A549 (cell line): ENCODE measurements at regions not wholly inside any gene's neighbourhood (a gene's known extent, or its start where the extent isn't known, plus 50 kb on each side); places are given as distances from the start of the nearest gene placed in this dataset.

Experiments
- ATAC-seq, 2 experiments: fragments of 200-7000 bp in 1 of 2; fragments of >200 bp in 1 of 2; cut with Nextera tagmentation in 1 of 2; cut with Tn5 transposase in 1 of 2; 3 replicates each; pipeline versions ENCODE4 v1.8.0 to v1.9.1; 2018 to 2020; ENCODE audit warnings: mild to moderate bottlenecking in 1 of 2, moderate library complexity in 1 of 2
- CTCF ChIA-PET: fragments of 300-600 bp; sonication (Branson Sonifier 250); formaldehyde crosslinking; extraction: SDS; loops from one replicate; lab custom pipeline; 2021; ENCODE audit warnings: antibody characterized with exemption, inconsistent platforms; lab: Yijun Ruan, JAX
- POLR2A ChIA-PET: fragments of 350-600 bp; formaldehyde crosslinking; extraction: SDS; loops from one replicate; lab custom pipeline; 2021; ENCODE audit warnings: antibody characterized with exemption, inconsistent platforms; lab: Yijun Ruan, JAX
- DNase-seq, 2 experiments: peaks; one replicate each; pipeline versions ENCODE4 v3.0.0 to v3.0.0-alpha.2; 2011 to 2016; ENCODE audit warnings: low read depth in 1 of 2, low spot score in 1 of 2
- FAIRE-seq: peaks from 2 replicates; lab custom pipeline; 2011; peaks lifted over from hg19 to GRCh38; lab: Jason Lieb, UNC
- H3K27ac ChIP-seq, 2 experiments: fragments of >200 bp; sonication (Bioruptor Twin); formaldehyde crosslinking; 3 replicates each; pipeline ENCODE4 v1.5.1; 2016 to 2017
- H3K4me1 ChIP-seq: fragments of >200 bp; sonication (Bioruptor Twin); formaldehyde crosslinking; 3 replicates; pipeline ENCODE4 v1.6.1; 2016
- H3K4me2 ChIP-seq: fragments of >200 bp; sonication (Bioruptor Twin); formaldehyde crosslinking; 3 replicates; pipeline ENCODE4 v1.6.1; 2016
- H3K4me3 ChIP-seq: fragments of >200 bp; sonication (Bioruptor Twin); formaldehyde crosslinking; 3 replicates; pipeline ENCODE4 v1.5.1; 2016
- H3K9me3 ChIP-seq: fragments of >200 bp; sonication (Bioruptor Twin); formaldehyde crosslinking; 3 replicates; pipeline ENCODE4 v1.6.1; 2016
- ATOH8 ChIP-seq: fragments of 250-450 bp; sonication (Bioruptor Pico); IDR thresholded peaks from 2 replicates; pipeline ENCODE4 v1.5.0; 2020; ENCODE audit warnings: low read depth, mild to moderate bottlenecking, moderate library complexity
- CBX2 ChIP-seq: fragments of 200-600 bp; sonication (generic); IDR thresholded peaks from 2 replicates; pipeline ENCODE4 v1.6.1; 2016; ENCODE audit warnings: low read depth, mild to moderate bottlenecking, borderline replicate concordance
- ELK1 ChIP-seq: fragments of 150-350 bp; IDR thresholded peaks from 2 replicates; pipeline ENCODE4 v1.6.1; 2014; ENCODE audit warnings: low read depth, mild to moderate bottlenecking, low read length
- FOSB ChIP-seq: fragments of 250-450 bp; sonication (Bioruptor Pico); IDR thresholded peaks from 2 replicates; pipeline ENCODE4 v1.5.0; 2020; ENCODE audit warnings: mild to moderate bottlenecking, moderate library complexity
- FOSL2 ChIP-seq, 2 experiments: fragments of 450-650 bp in 1 of 2; fragments of >200 bp in 1 of 2; sonication (Bioruptor Twin) in 1 of 2; formaldehyde crosslinking; IDR thresholded peaks; 2 replicates each; pipeline versions ENCODE4 v1.5.0 to v1.6.1; 2016 to 2020; ENCODE audit warnings: mild to moderate bottlenecking in 1 of 2, moderate library complexity in 1 of 2
- GATA3 ChIP-seq: IDR thresholded peaks from 2 replicates; pipeline ENCODE4 v1.6.1; 2012; ENCODE audit warnings: borderline replicate concordance
- HEYL ChIP-seq: fragments of 250-450 bp; sonication (Bioruptor Pico); IDR thresholded peaks from 2 replicates; pipeline ENCODE4 v1.8.0; 2021; ENCODE audit warnings: mild to moderate bottlenecking, moderate library complexity
- HOXA7 ChIP-seq: fragments of 250-450 bp; sonication (Bioruptor Pico); IDR thresholded peaks from 2 replicates; pipeline ENCODE4 v1.5.0; 2020; ENCODE audit warnings: mild to moderate bottlenecking, moderate library complexity
- HOXB5 ChIP-seq: fragments of 250-450 bp; sonication (Bioruptor Pico); IDR thresholded peaks from 2 replicates; pipeline ENCODE4 v1.5.0; 2020; ENCODE audit warnings: mild to moderate bottlenecking, moderate library complexity
- JUN ChIP-seq, 2 experiments: fragments of >200 bp; sonication (Bioruptor Twin); formaldehyde crosslinking; IDR thresholded peaks; 2 replicates in 1 of 2; 3 replicates in 1 of 2; pipeline ENCODE4 v1.6.1; 2016 to 2017
- KDM1A ChIP-seq: fragments of 200-600 bp; sonication (generic); IDR thresholded peaks from 2 replicates; pipeline ENCODE4 v1.6.1; 2016; ENCODE audit warnings: low read depth, mild to moderate bottlenecking
- KDM5A ChIP-seq: fragments of 200-600 bp; sonication (generic); IDR thresholded peaks from 2 replicates; pipeline ENCODE4 v1.6.1; 2016; ENCODE audit warnings: antibody characterized with exemption, mild to moderate bottlenecking
- MAFK ChIP-seq: fragments of 450-650 bp; IDR thresholded peaks from 2 replicates; pipeline ENCODE4 v1.6.1; 2014; ENCODE audit not compliant: partially characterized antibody
- MAZ ChIP-seq: fragments of 150-350 bp; IDR thresholded peaks from 2 replicates; pipeline ENCODE4 v1.6.1; 2014; ENCODE audit warnings: antibody characterized with exemption, low read depth, low read length, borderline replicate concordance
- MYC ChIP-seq: IDR thresholded peaks from 2 replicates; pipeline ENCODE4 v1.6.1; 2012; ENCODE audit warnings: mild to moderate bottlenecking, inconsistent platforms, low read length, improper control_type of control experiment, borderline replicate concordance
- NPAS2 ChIP-seq: fragments of 250-450 bp; sonication (Bioruptor Pico); IDR thresholded peaks from 2 replicates; pipeline ENCODE4 v1.8.0; 2022; ENCODE audit warnings: mild to moderate bottlenecking, moderate library complexity, borderline replicate concordance
- PHF8 ChIP-seq: fragments of 200-600 bp; sonication (generic); IDR thresholded peaks from 2 replicates; pipeline ENCODE4 v1.6.1; 2016; ENCODE audit warnings: low read depth, mild to moderate bottlenecking, antibody characterized with exemption, moderate library complexity, borderline replicate concordance
- RAD21 ChIP-seq, 2 experiments: fragments of >200 bp in 1 of 2; sonication (Bioruptor Twin) in 1 of 2; formaldehyde crosslinking in 1 of 2; IDR thresholded peaks in 1 of 2; conservative IDR thresholded peaks in 1 of 2; 2 replicates in 1 of 2; 3 replicates in 1 of 2; pipeline ENCODE4 v1.6.1; 2012 to 2018; ENCODE audit warnings: inconsistent platforms in 1 of 2
- RARB ChIP-seq: fragments of 250-450 bp; sonication (Bioruptor Pico); IDR thresholded peaks from 2 replicates; pipeline ENCODE4 v1.8.0; 2021; ENCODE audit warnings: mild to moderate bottlenecking, moderate library complexity
- RCOR1 ChIP-seq: fragments of 150-350 bp; IDR thresholded peaks from 2 replicates; pipeline ENCODE4 v1.6.1; 2014; ENCODE audit warnings: antibody characterized with exemption, low read length, low read depth
- RNF2 ChIP-seq: fragments of 200-600 bp; sonication (generic); IDR thresholded peaks from 2 replicates; pipeline ENCODE4 v1.6.1; 2016; ENCODE audit warnings: low read depth, mild to moderate bottlenecking, antibody characterized with exemption, moderate library complexity, borderline replicate concordance
- TP53 ChIP-seq: fragments of 250-450 bp; sonication (Bioruptor Pico); IDR thresholded peaks from 2 replicates; pipeline ENCODE4 v1.5.0; 2021; ENCODE audit warnings: mild to moderate bottlenecking, moderate library complexity
- ZFP36 ChIP-seq: fragments of 450-650 bp; IDR thresholded peaks from 2 replicates; pipeline ENCODE4 v1.6.1; 2014; ENCODE audit warnings: borderline replicate concordance; ENCODE audit not compliant: partially characterized antibody
- ZNF302 ChIP-seq: fragments of 250-450 bp; sonication (Bioruptor Pico); IDR thresholded peaks from 2 replicates; pipeline ENCODE4 v1.9.0; 2021; ENCODE audit warnings: inconsistent platforms, mild to moderate bottlenecking, moderate library complexity
- WGBS: methylation state at CpG from one replicate; pipeline ENCODE4 v1.1.6; 2017; ENCODE audit errors: missing lambda C conversion rate; 5-methylcytosine and 5-hydroxymethylcytosine counted together

GRCh38 chr2:220247588-220248350, 620.3 kb downstream of the SLC4A3 start:
- Histone ChIP-seq H3K4me1 (no peaks in the 10 kb centered on the region), H3K4me3 (no peak overlapping the region), H3K27ac (no peak overlapping the region), H3K4me2 (no peak overlapping the region), H3K9me3 (no peaks in the 10 kb centered on the region)
- CTCF ChIA-PET: interaction anchor here (1.1 to 1.3 kb wide), 2 partner anchors 16 to 17 kb away, joined by 3 read pairs; no protein-coding TSS in a partner anchor
- POLR2A ChIA-PET: no interaction called here
- TF ChIP-seq ZNF302 (no peak), RCOR1 (no peak), FOSB (no peak), RNF2 (no peak), MAFK (no peak), KDM1A (no peak), MYC (no peak)
- 63% methylated on average over 3 of the region's 3 CpGs for WGBS
- DNase-seq (no peak), FAIRE-seq (no peak), ATAC-seq (no peak)

- ChIA-PET POLR2A (no interaction called here), CTCF (no interaction called here)
- Histone ChIP-seq H3K4me3 (no peak overlapping the region), H3K4me2 (no peak overlapping the region), H3K4me1 (no peaks in the 10 kb centered on the region), H3K27ac (no peak overlapping the region), H3K9me3 (no peaks in the 10 kb centered on the region)
- no peak for FAIRE-seq
- WGBS: 91% methylated on average over 2 of the region's 2 CpGs
- DNase-seq: no peak
- TF ChIP-seq RARB: no peak
- TF ChIP-seq ELK1: no peak
- no peak for ATAC-seq
These were observed 632.2 kb downstream of the SLC4A3 start for GRCh38 chr2:220259662-220260061.

- no peak for FAIRE-seq
These were observed 635.9 kb downstream of the SLC4A3 start for GRCh38 chr2:220263300-220263699.

More at GRCh38 chr2:220263300-220263699, 635.9 kb downstream of the SLC4A3 start:
- WGBS: 88% methylated on average over 6 of the region's 6 CpGs
- Histone ChIP-seq H3K4me2 (no peak overlapping the region), H3K27ac (no peak overlapping the region), H3K9me3 (no peaks in the 10 kb centered on the region)
- DNase-seq: no peak
- ChIA-PET POLR2A (no interaction called here), CTCF (interaction anchor here (0.7 to 1.0 kb wide), 3 partner anchors 15 to 898 kb away, joined by 3 read pairs; no protein-coding TSS in a partner anchor)
- no peak for TF ChIP-seq MAZ
- TF ChIP-seq PHF8: no peak
- no peak for TF ChIP-seq FOSL2 (IDR thresholded peaks at IDR 0.05)
- no peak for TF ChIP-seq FOSL2 (CRISPR knock-in tag; IDR thresholded peaks at IDR 0.05)
- no peak for TF ChIP-seq ZFP36
- no peak for TF ChIP-seq ATOH8
- TF ChIP-seq HEYL (CRISPR knock-in tag): no peak
- no peak for TF ChIP-seq KDM5A
- no peak for TF ChIP-seq TP53 (CRISPR knock-in tag)
- TF ChIP-seq ELK1: no peak
- TF ChIP-seq ZNF302: no peak
- TF ChIP-seq HOXB5 (CRISPR knock-in tag): no peak
- TF ChIP-seq CBX2: no peak
- TF ChIP-seq RAD21 (conservative IDR thresholded peaks at IDR 0.05 in 1 of 2, IDR thresholded peaks at IDR 0.05 in 1 of 2): no peak
- TF ChIP-seq NPAS2 (CRISPR knock-in tag): no peak
- no peak for TF ChIP-seq RARB
- TF ChIP-seq HOXA7 (CRISPR knock-in tag): no peak
- TF ChIP-seq JUN (IDR thresholded peaks at IDR 0.05): no peak
- no peak for TF ChIP-seq GATA3
- TF ChIP-seq, all 56 proteins: peak for 0
- Histone ChIP-seq H3K4me1 (no peaks in the 10 kb centered on the region), H3K4me3 (no peak overlapping the region)
- no peak for ATAC-seq
